Trophoblast cell (in vitro differentiated cells and primary cell): ENCODE measurements at regions not wholly inside any gene's neighbourhood (a gene's known extent, or its start where the extent isn't known, plus 50 kb on each side); places are given as distances from the start of the nearest gene placed in this dataset.

Experiments used
- DNase-seq, 2 donors: peaks; one replicate each; pipeline ENCODE4 v3.0.0-alpha.2; 2016
- H2AFZ ChIP-seq: 2 replicates; pipeline ENCODE4 v1.6.1; 2013; ENCODE audit warnings: low read length, moderate library complexity, mild to moderate bottlenecking; ENCODE audit not compliant: insufficient read depth, poor library complexity
- H2AK5ac ChIP-seq: 2 replicates; pipeline ENCODE4 v1.6.1; 2013; ENCODE audit warnings: mild to moderate bottlenecking, low read length
- H2BK120ac ChIP-seq: 2 replicates; pipeline ENCODE4 v1.6.1; 2013; ENCODE audit warnings: low read length, mild to moderate bottlenecking, moderate library complexity; ENCODE audit not compliant: insufficient read depth, poor library complexity
- H2BK12ac ChIP-seq: 2 replicates; pipeline ENCODE4 v1.6.1; 2013; ENCODE audit warnings: mild to moderate bottlenecking, low read length, moderate library complexity
- H2BK5ac ChIP-seq: 2 replicates; pipeline ENCODE4 v1.6.1; 2013; ENCODE audit warnings: low read length, low read depth, moderate library complexity, mild to moderate bottlenecking; ENCODE audit not compliant: poor library complexity
- H3K14ac ChIP-seq: 2 replicates; pipeline ENCODE4 v1.6.1; 2013; ENCODE audit warnings: mild to moderate bottlenecking, low read length
- H3K18ac ChIP-seq: 2 replicates; pipeline ENCODE4 v1.6.1; 2013; ENCODE audit warnings: mild to moderate bottlenecking, low read length
- H3K23ac ChIP-seq: 2 replicates; pipeline ENCODE4 v1.6.1; 2013; ENCODE audit warnings: low read length
- H3K27ac ChIP-seq: 2 replicates; pipeline ENCODE4 v1.5.1; 2013; ENCODE audit warnings: low read depth, mild to moderate bottlenecking, inconsistent platforms, low read length, moderate library complexity
- H3K27me3 ChIP-seq: 2 replicates; pipeline ENCODE4 v1.6.1; 2013; ENCODE audit warnings: inconsistent platforms, mild to moderate bottlenecking, low read length, moderate library complexity; ENCODE audit not compliant: insufficient read depth
- H3K36me3 ChIP-seq, 2 experiments: 1 replicate in 1 of 2; 2 replicates in 1 of 2; pipeline ENCODE4 v1.6.1; 2013; ENCODE audit warnings: low read length in 2 of 2, mild to moderate bottlenecking in 2 of 2, moderate library complexity in 1 of 2; ENCODE audit not compliant: insufficient read depth in 2 of 2, control insufficient read depth in 1 of 2
- H3K4ac ChIP-seq: 2 replicates; pipeline ENCODE4 v1.6.1; 2013; ENCODE audit warnings: low read depth, mild to moderate bottlenecking, low read length, moderate library complexity
- H3K4me1 ChIP-seq, 2 experiments: 1 replicate in 1 of 2; 2 replicates in 1 of 2; pipeline ENCODE4 v1.6.1; 2013; ENCODE audit warnings: low read length in 2 of 2, mild to moderate bottlenecking in 2 of 2, moderate library complexity in 1 of 2; ENCODE audit not compliant: insufficient read depth in 2 of 2, control insufficient read depth in 1 of 2
- H3K4me2 ChIP-seq: 2 replicates; pipeline ENCODE4 v1.6.1; 2013; ENCODE audit warnings: inconsistent platforms, mild to moderate bottlenecking, low read length, moderate library complexity
- H3K4me3 ChIP-seq: 2 replicates; pipeline ENCODE4 v1.5.1; 2013; ENCODE audit warnings: mild to moderate bottlenecking, low read depth, low read length, inconsistent platforms
- H3K79me1 ChIP-seq: one replicate; pipeline ENCODE4 v1.6.1; 2013; ENCODE audit warnings: low read length
- H3K79me2 ChIP-seq: 2 replicates; pipeline ENCODE4 v1.6.1; 2013; ENCODE audit warnings: low read length, mild to moderate bottlenecking; ENCODE audit not compliant: control insufficient read depth, insufficient read depth, poor library complexity
- H3K9ac ChIP-seq: 2 replicates; pipeline ENCODE4 v1.6.1; 2013; ENCODE audit warnings: mild to moderate bottlenecking, low read length
- H3K9me3 ChIP-seq: 2 replicates; pipeline ENCODE4 v1.6.1; 2013; ENCODE audit warnings: low read depth, mild to moderate bottlenecking, control low read depth, inconsistent platforms, low read length; ENCODE audit not compliant: insufficient read depth
- H4K12ac ChIP-seq: 2 replicates; pipeline ENCODE4 v1.6.1; 2013; ENCODE audit warnings: low read depth, mild to moderate bottlenecking, low read length, moderate library complexity
- H4K8ac ChIP-seq: 2 replicates; pipeline ENCODE4 v1.6.1; 2013; ENCODE audit warnings: low read depth, mild to moderate bottlenecking, low read length, moderate library complexity
- H4K91ac ChIP-seq: one replicate; pipeline ENCODE4 v1.6.1; 2013; ENCODE audit warnings: low read depth, mild to moderate bottlenecking, low read length, moderate library complexity
- WGBS: extraction: QIAGEN DNeasy Blood & Tissue Kit; methylation state at CpG from one replicate; pipeline ENCODE4 v1.1.7; 2013; ENCODE audit warnings: missing lambda C conversion rate; ENCODE audit not compliant: insufficient read length, insufficient coverage; ENCODE audit errors: extremely low coverage; 5-methylcytosine and 5-hydroxymethylcytosine counted together

GRCh38 chr10:107656932-107657331, 492.4 kb upstream of the SORCS1 start:
- H3K79me1 ChIP-seq: no peaks in the 10 kb centered on the region
- H2BK5ac ChIP-seq: no peak overlapping the region
- no peak overlapping the region for H2BK120ac ChIP-seq
- H3K18ac ChIP-seq: no peak overlapping the region
- no peak overlapping the region for H3K4me3 ChIP-seq
- H4K12ac ChIP-seq: no peak overlapping the region
- DNase-seq: no peak
- no peak overlapping the region for H3K4ac ChIP-seq
- no peaks in the 10 kb centered on the region for H3K36me3 ChIP-seq
- no peak overlapping the region for H4K8ac ChIP-seq
- no peaks in the 10 kb centered on the region for H3K4me1 ChIP-seq
- H2BK12ac ChIP-seq: no peak overlapping the region
- no peaks in the 10 kb centered on the region for H3K9me3 ChIP-seq
- no peak overlapping the region for H3K14ac ChIP-seq
- H2AFZ ChIP-seq: no peak overlapping the region
- H3K4me2 ChIP-seq: no peak overlapping the region
- H3K9ac ChIP-seq: no peak overlapping the region
- no peak overlapping the region for H3K23ac ChIP-seq
- no peaks in the 10 kb centered on the region for H3K27me3 ChIP-seq
- H3K27ac ChIP-seq: no peak overlapping the region
- H3K79me2 ChIP-seq: no peaks in the 10 kb centered on the region
- H4K91ac ChIP-seq: no peak overlapping the region
- no peak overlapping the region for H2AK5ac ChIP-seq

DNA sequence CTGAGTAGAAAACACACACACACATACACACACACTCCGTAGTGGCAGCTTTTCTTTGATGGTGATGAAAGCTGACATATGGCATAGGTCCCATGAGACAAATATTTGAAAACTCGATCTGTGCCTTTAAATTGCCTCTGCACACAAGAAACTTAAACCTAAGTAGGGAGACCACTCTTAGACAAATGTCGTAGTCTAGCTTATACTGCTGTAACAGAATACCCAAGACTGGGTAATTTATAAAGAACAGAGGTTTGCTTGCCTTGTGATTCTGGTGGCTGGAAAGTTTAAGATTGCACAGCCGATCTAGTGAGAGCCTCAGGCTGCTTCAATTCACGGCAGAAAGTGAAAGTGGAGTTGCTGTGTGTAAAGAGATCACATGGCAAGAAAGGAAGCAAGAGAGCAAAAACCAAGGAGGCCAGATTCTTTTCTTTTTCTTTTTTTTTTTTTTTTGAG, 489.4 kb upstream of the SORCS1 start:
- peak in 1 of 2 donors; percentile 6 for DNase-seq
- H3K36me3 ChIP-seq: no peaks in the 10 kb centered on the region
- H3K9ac ChIP-seq: no peak overlapping the region
- H4K91ac ChIP-seq: no peak overlapping the region
- no peak overlapping the region for H2BK5ac ChIP-seq
- no peaks in the 10 kb centered on the region for H3K79me2 ChIP-seq
- no peaks in the 10 kb centered on the region for H3K27me3 ChIP-seq
- H3K23ac ChIP-seq: no peak overlapping the region
- no peak overlapping the region for H4K12ac ChIP-seq
- no peak overlapping the region for H3K4me2 ChIP-seq
- no peak overlapping the region for H3K18ac ChIP-seq
- H3K4ac ChIP-seq: no peak overlapping the region
- H3K27ac ChIP-seq: no peak overlapping the region
- H3K14ac ChIP-seq: no peak overlapping the region
- no CpG with 5 or more reads among the region's 5 CpGs for WGBS
- no peaks in the 10 kb centered on the region for H3K79me1 ChIP-seq
- H2AK5ac ChIP-seq: no peak overlapping the region
- H4K8ac ChIP-seq: no peak overlapping the region
- H3K9me3 ChIP-seq: no peaks in the 10 kb centered on the region
- no peak overlapping the region for H3K4me3 ChIP-seq
- no peak overlapping the region for H2BK120ac ChIP-seq
- no peaks in the 10 kb centered on the region for H3K4me1 ChIP-seq
- H2AFZ ChIP-seq: no peak overlapping the region
- H2BK12ac ChIP-seq: no peak overlapping the region

DNA sequence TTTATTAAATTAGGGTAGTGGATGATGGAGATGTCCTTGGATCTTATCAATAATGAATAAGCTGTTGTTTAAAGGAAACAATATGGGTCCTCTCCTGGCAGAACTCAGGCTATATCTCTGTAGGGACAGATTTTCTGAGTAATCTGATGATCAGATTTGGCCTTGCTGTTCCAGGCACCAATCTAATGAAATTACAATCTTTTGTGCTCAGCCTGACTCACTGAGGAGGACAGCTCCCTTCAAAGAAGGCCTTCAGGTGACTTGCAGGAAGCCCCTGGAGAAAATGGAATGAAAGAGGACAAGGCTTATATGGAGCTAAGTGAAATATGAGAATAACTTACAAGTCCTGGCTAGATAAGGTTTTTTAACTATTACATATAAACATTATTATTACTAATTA, 486.4 kb upstream of the SORCS1 start:
- H3K4ac ChIP-seq: no peak overlapping the region
- H4K91ac ChIP-seq: no peak overlapping the region
- H3K27ac ChIP-seq: no peak overlapping the region
- no peak for DNase-seq
- no peaks in the 10 kb centered on the region for H3K9me3 ChIP-seq
- H3K27me3 ChIP-seq: no peaks in the 10 kb centered on the region
- H3K4me2 ChIP-seq: no peak overlapping the region
- H3K4me3 ChIP-seq: no peak overlapping the region
- no peak overlapping the region for H3K23ac ChIP-seq
- no peaks in the 10 kb centered on the region for H3K36me3 ChIP-seq
- H3K9ac ChIP-seq: no peak overlapping the region
- no peak overlapping the region for H3K14ac ChIP-seq
- no peaks in the 10 kb centered on the region for H3K79me1 ChIP-seq
- no peak overlapping the region for H4K12ac ChIP-seq
- H2AK5ac ChIP-seq: no peak overlapping the region
- H4K8ac ChIP-seq: no peak overlapping the region
- no peak overlapping the region for H2BK120ac ChIP-seq
- H2AFZ ChIP-seq: no peak overlapping the region
- H3K79me2 ChIP-seq: no peaks in the 10 kb centered on the region
- no peak overlapping the region for H3K18ac ChIP-seq
- H2BK5ac ChIP-seq: no peak overlapping the region
- H2BK12ac ChIP-seq: no peak overlapping the region
- H3K4me1 ChIP-seq: no peaks in the 10 kb centered on the region

DNA sequence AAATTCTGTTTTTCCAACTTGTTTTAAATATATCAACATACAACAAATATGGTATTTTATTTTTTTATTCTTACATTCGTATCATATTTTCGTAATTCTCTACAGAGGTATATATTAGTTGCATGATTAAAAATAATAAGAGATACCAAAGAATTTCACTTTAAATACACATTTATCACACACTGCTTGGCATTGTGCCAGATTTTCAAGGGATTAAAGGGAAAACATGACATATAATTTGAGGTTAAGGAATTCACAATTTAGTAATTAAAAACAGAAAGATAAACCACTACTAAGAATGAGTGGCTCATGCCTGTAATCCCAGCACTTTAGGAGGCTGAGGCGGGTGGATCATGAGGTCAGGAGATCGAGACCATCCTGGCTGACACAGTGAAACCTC, 484.7 kb upstream of the SORCS1 start:
- no peak for DNase-seq
- no peaks in the 10 kb centered on the region for H3K27me3 ChIP-seq
- H3K4me3 ChIP-seq: no peak overlapping the region
- no CpG with 5 or more reads among the region's 4 CpGs for WGBS
- H3K36me3 ChIP-seq: no peaks in the 10 kb centered on the region
- H2AFZ ChIP-seq: no peak overlapping the region
- H2BK120ac ChIP-seq: no peak overlapping the region
- H3K9me3 ChIP-seq: no peaks in the 10 kb centered on the region
- H3K18ac ChIP-seq: no peak overlapping the region
- H3K9ac ChIP-seq: no peak overlapping the region
- H3K27ac ChIP-seq: no peak overlapping the region
- H3K79me1 ChIP-seq: no peaks in the 10 kb centered on the region
- no peak overlapping the region for H4K8ac ChIP-seq
- H2BK12ac ChIP-seq: no peak overlapping the region
- no peak overlapping the region for H3K14ac ChIP-seq
- H4K12ac ChIP-seq: no peak overlapping the region
- no peak overlapping the region for H2AK5ac ChIP-seq
- H3K4me1 ChIP-seq: no peaks in the 10 kb centered on the region
- no peak overlapping the region for H2BK5ac ChIP-seq
- H3K23ac ChIP-seq: no peak overlapping the region
- H3K4ac ChIP-seq: no peak overlapping the region
- H3K79me2 ChIP-seq: no peaks in the 10 kb centered on the region
- no peak overlapping the region for H3K4me2 ChIP-seq
- no peak overlapping the region for H4K91ac ChIP-seq

DNA sequence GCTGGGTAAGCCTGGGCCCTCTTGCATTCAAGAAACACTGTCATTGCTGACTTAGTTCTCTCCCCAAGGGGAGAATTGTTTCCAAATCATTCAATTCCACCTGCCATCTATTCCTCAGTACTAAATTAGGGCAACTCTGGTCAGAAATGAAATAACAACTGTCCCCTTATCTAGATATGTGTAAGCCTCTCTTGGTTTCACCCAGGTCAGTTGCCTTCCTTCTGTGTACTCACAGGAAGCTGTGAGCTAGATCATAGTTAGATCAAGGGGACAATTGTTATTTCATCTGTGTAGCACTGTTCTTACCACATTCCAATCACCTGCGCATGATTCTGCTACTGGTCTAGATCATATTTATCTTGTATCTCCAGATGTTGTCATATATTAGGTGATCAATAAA, 483.0 kb upstream of the SORCS1 start:
- Histone ChIP-seq H3K18ac (no peak overlapping the region), H3K14ac (no peak overlapping the region), H4K91ac (no peak overlapping the region), H2BK120ac (no peak overlapping the region), H4K8ac (no peak overlapping the region), H2BK5ac (no peak overlapping the region), H3K27ac (no peak overlapping the region), H4K12ac (no peak overlapping the region), H2AFZ (no peak overlapping the region), H3K23ac (no peak overlapping the region), H3K9ac (no peak overlapping the region), H3K4me3 (no peak overlapping the region), H3K4me2 (no peak overlapping the region), H3K4me1 (no peaks in the 10 kb centered on the region), H2BK12ac (no peak overlapping the region), H3K36me3 (no peaks in the 10 kb centered on the region), H3K79me2 (no peaks in the 10 kb centered on the region), H3K4ac (no peak overlapping the region), H3K9me3 (no peaks in the 10 kb centered on the region), H3K79me1 (no peaks in the 10 kb centered on the region), H3K27me3 (no peaks in the 10 kb centered on the region), H2AK5ac (no peak overlapping the region)
- DNase-seq: no peak
- no CpG with 5 or more reads among the region's 1 CpG for WGBS
